ENCODE measurements at regions not wholly inside any gene's neighbourhood (a gene's known extent, or its start where the extent isn't known, plus 50 kb on each side); places are given as distances from the start of the nearest gene placed in this dataset.

- DNase-seq = no peak
These were observed 158.2 kb upstream of the MYCN start for GRCh38 chr2:15782009-15782751.

DNA sequence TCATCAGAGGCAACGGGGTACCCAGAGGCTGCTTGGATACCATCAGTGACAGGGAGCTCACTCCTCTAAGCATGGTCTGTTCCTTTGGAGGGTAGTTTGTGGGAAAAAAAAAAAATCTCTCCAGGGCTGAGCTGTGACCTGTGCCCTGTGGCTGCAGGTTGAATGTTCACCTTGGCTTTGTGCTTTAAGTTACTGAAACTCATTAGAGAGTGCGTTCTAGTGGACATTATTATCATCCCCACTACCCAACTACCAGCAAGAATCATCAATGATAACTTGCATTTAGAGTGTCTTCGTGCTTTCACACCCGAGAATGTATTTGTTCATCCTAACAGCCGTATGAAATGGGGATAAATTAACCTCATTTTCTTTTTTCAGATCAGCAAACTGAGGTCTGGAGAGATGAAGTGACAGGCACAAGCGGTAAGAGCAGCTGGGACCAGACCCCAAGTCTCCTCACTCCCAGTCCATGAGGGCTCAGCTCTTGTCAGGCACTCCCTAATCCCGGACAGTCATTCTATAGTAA, 157.5 kb upstream of the MYCN start:
- DNase-seq = no peak

DNA sequence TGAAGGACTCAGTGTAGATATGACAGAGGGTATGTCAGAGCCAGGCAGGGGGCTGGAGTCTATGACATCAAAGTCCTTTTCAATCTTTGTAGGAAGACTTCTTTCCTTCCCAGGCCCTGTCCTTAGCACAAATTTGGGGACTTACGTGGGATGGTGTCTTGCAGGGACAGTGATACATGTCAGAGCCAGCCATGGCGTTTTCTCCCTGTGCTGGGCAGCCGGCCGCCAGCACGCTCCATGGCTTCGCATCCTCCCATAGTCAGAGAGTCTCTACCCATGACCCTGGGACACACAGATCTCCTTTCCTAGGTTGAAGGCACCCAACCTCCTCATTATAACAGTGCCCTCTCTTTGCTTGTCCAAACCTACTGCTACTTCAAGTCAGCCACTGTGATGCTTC, 156.9 kb upstream of the MYCN start:
- no peak for DNase-seq

DNA sequence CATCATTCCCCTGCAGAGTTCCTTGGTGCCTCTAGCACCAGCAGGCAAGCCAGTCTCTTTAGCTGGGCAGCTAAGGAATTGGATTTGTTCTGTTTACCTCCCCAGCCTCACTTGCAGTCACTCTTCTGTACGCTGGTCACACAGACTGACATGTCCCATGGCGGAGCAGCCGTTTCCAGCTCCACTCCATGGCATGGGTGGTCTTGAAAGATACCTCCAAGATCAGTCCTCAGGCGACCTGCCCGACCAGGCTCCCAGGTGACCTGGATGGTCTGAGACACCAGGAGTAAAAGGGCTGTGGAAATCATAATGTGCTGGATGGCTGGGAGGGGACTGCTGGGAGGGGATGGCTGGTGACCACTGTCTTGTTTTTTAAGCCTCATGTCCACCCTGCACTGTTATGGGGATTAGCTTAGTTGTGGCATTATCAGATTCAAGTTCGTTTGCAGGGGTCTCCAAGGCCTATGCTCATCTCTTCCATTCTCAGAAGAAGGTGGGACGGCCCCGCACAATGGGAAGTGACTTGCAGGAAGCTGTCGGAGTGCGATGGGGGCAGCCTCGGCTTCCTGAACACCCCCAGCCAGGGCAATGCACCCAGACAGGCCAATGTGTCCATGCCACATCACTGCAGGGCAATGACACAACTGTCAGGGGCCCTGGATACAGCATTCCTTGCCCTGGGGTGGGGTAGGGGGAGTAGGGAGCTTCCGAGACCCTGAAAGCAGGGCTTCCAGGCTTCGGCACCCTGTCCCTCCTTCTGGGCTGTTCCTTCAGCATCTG, 156.1 kb upstream of the MYCN start:
- no peak for DNase-seq

DNA sequence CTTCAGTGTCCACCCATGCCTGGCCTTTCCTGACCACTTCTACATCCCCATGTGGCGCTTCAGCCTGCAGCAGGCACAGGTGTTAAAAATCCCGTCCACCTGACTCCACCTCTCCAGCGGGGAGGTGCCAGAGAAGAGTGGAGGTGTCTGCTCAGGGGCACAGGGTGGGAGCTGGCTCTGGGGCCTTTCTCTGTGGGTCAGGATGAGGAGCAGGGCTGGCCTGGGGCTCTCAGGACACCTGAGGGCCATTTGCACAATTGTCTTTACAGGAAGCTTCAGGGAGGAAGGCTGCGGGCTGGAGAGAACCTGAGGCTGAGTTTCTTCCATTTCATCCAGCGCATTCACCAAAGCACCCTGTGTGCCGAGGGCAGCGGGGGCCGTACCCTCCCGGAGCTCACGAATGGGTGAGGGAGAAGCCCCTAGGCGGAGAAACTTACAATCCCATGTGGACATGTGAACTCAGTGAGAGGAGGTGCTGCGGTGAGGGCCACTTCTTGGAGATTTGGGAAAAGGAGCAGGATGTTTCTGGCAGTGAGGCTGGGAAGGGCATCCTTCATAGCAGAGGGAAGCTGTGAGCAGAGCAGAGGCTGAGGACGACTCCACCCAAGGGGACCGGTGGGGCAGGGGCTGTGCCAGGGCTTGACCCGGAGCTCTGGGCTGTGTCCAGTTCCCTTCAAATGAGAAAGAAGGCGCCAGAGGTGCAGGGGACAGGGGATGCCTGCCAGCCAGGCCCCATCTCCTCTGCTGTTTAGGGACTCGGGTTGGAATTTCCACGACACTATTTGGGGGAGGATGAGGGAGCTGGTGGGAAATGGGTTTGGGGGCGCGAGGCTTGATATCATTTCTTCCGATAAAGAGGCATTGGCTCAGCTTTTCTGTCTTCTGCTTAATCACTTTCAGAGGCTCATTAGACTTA, 155.2 kb upstream of the MYCN start:
- DNase-seq = no peak

DNA sequence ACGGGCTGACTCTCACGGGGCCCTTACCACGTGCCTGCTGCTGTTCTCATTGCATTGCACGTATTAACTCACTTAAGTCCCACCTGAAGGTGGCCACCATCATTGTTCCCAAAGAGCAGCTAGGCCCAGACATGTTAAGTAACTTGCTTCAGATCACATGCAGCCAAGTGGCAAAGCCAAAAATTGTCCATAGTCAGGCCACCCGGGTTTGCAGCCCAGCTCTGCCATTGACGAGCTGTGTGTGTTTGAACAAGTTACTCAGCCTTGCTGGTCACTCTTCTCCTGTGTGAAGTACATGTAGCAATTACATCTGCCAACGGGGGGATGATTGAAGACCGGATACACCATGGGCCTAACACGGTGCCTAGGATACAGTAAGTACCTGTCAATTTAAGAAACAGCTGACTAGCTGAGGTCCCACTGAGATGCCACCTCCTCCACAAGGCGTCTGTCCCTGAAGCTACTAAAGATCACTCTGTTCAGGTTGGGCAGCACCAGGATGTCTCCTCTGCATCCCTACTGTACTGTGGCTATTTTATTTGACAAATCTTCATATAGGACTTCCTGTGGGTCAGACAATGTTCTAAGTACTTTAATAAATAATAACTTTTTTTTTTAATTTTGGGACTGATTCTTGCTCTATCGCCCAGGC, 154.2 kb upstream of the MYCN start:
- DNase-seq = no peak

DNA sequence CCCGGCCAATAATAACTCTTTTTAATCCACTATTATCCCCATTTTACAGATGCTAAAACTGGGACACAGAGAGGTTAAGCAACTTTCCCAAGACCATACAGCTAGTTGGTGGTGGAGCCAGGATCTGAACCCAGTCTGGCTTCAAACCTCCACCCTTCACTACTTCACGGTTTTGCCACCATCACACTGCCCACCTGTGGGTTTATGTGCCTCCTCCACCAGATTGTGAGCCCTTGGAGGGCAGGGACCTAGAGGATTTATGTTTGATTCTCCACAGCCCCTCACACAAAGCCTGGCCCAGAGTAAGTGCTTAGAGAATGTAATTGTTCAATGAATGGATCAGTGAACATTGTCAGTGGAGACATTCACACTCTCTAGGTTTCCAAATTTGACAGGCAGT, 153.4 kb upstream of the MYCN start:
- DNase-seq = no peak

- DNase-seq = no peak
These were observed 152.6 kb upstream of the MYCN start for GRCh38 chr2:15787535-15788454.

- DNase-seq = no peak
These were observed 151.9 kb upstream of the MYCN start for GRCh38 chr2:15788455-15788829.

DNA sequence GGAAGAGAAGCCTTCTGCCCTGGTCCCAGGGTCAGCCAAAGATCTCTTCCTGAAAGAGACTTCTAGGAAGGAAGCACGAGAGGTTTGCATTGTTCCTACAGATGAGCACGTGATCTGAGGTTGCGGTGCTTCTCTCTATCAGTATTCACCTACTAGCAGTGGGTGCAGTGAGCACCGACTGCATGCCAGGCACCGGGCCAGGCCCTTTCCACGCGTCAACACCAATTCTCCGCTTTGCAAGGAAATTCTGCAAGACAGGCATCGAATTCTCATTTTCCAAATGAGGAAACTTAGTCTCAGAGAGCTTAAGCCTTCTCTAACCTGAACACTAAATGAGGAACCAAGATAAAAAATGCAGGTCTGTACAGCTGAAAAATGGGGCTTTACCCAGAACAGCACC, 151.5 kb upstream of the MYCN start:
- DNase-seq = no peak

DNA sequence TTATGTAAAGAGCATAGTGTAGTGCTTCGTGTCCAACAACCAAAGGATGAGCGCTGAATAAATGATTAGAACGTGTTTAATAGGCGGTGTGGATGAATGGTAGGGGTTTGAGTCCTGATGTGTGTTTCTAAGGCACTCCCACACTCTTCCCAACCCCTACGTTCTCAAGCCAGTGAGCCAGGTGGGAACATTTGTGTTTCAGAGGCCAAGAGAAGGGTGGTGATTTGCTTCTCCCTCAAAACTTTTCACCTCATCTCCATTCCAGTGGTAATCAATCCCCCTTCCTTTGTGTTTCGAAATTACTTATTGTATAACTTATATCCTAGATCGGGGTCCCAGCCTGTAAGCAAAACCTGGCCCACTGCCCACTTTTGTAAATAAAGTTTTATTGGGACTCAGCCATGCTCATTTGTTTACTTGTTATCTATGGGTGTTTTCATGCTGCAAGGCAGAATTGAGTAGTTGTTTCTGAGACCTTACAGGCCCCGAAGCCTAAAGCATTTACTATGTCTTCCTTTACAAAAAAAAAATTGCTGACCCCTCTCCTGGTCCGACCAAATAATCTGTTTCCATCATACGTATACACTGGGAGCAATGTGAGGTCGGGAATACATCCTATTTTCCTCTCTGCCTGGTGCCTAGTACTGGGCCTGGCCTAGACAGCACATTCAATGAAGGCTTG, 150.8 kb upstream of the MYCN start:
- no peak for DNase-seq

DNA sequence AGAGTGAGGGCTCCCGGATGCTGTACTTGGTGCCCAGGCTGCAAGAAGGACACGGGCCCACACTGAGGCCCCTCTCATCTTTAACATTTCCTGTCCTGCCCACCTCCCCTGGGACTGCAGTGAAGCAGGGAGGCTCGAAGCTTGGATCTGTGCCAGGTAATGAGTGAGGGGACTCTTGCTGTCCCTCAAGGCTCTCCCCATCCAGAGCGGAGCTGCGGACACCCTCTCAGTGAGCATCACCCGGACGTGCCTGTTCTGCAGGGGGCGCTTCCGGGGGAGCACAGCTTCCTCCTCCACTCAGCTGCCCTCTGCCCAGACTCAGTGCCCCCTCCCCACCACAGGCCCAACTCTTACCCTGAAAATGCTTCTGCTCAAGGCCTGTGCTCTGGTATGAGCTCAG, 150.0 kb upstream of the MYCN start:
- DNase-seq = no peak

- DNase-seq = no peak
These were observed 149.5 kb upstream of the MYCN start for GRCh38 chr2:15790838-15791237.

DNA sequence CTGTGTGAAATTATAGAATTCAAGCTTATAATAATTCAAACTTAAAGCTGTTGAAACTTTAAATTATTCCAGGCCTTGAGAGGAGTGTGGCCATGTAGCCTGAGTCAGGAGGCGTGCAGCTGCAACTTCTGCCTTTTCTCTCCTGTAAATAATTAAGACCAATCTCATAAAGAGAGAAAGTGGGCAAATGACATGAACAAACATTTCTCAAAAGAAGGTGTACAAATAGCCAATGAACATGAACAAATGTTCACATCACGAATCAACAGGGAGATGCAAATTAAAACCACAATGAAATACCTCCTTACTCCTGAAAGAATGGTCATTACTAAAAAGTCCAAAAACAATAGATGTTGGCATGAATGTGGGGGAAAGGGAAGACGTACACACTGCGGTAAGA, 149.1 kb upstream of the MYCN start:
- DNase-seq = no peak

- DNase-seq = no peak
These were observed 148.0 kb upstream of the MYCN start for GRCh38 chr2:15792331-15792730.

GRCh38 chr2:15793078-15793913, 147.1 kb upstream of the MYCN start:
- no peak for DNase-seq

DNA sequence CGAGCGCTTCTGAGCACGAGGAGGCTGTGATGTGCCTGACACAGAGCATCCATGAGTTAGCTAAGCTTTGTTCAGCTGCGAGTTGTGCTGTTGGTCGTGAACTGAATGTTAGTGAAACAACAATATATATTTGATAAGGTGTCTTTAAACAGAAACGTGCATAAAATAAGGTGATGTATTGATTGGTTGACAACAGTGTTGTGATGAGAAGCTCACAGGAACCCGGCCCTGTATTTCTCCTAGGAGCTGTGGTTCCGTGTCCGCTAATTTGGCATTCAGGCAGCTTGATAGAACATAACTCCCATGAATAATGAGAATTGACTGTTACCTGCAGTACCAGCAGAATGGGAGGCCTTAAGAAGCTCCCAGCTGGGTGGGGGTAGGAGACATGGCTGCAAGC, 146.4 kb upstream of the MYCN start:
- no peak for DNase-seq

GRCh38 chr2:15794608-15795134, 145.7 kb upstream of the MYCN start:
- DNase-seq = no peak

DNA sequence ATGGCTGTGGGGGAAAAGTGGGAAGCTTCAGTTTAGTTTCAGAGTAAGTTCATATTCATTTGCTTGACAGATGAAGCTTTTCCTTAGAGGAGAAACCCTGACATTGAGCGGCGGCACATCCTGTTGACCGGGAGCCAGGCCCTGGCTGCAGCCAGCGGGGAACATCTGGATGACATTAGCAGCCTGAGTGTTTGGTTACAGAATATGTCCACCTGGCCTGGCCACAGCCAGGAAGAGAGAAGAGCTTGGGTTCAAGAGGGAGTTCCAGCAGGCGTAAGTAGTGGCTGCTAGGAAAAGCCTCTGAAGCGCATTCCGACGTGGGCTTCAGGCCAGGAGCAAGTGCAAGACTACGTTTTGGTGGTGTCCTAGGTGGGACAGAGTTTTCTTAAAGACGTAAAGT, 144.9 kb upstream of the MYCN start:
- no peak for DNase-seq
